ENCODE measurements at regions not wholly inside any gene's neighbourhood (a gene's known extent, or its start where the extent isn't known, plus 50 kb on each side); places are given as distances from the start of the nearest gene placed in this dataset.

GRCh38 chr3:151987893-151988292, 114.5 kb downstream of the SUCNR1 start:
- H3K9ac ChIP-seq (ENCODE audit: low read length), result no peak overlapping the region
- no peak overlapping the region for H3K4me2 ChIP-seq (ENCODE audit: low read depth, low read length)
- H3K79me2 ChIP-seq (ENCODE audit: low read length), result no peaks in the 10 kb centered on the region
- H3K4me1 ChIP-seq (ENCODE audit: low read length), result no peaks in the 10 kb centered on the region
- no peak for DNase-seq
- no peaks in the 10 kb centered on the region for H3K27me3 ChIP-seq (replicated peaks; ENCODE audit: insufficient read depth, low read length)
- no peak overlapping the region for H3K27ac ChIP-seq (ENCODE audit: low read length)
- no peak overlapping the region for H3K4me3 ChIP-seq (ENCODE audit: low read length)
- H3K9me3 ChIP-seq (replicated peaks; ENCODE audit: insufficient read depth, low read length), result no peaks in the 10 kb centered on the region
- no peaks in the 10 kb centered on the region for H3K36me3 ChIP-seq (replicated peaks; ENCODE audit: insufficient read depth, low read length)
- no peaks in the 10 kb centered on the region for H3F3A ChIP-seq (ENCODE audit: insufficient read depth, low read length)
- no peak for TF ChIP-seq CTCF (IDR thresholded peaks at IDR 0.05; ENCODE audit: low read length)
- TF ChIP-seq EZH2phosphoT487 (IDR thresholded peaks at IDR 0.05; ENCODE audit: low read length), result no peak
- TF ChIP-seq EZH2 (optimal IDR thresholded peaks at IDR 0.05; ENCODE audit: low read depth, low read length), result no peak
- H2AFZ ChIP-seq (ENCODE audit: low read length), result no peak overlapping the region
- no peaks in the 10 kb centered on the region for H3K9me2 ChIP-seq (replicated peaks; ENCODE audit: insufficient read depth, low read length)
- H4K20me1 ChIP-seq (ENCODE audit: insufficient read depth, low read length), result no peaks in the 10 kb centered on the region

GRCh38 chr3:151989621-151990020, 116.2 kb downstream of the SUCNR1 start:
- H3K4me2 ChIP-seq (ENCODE audit: low read depth, low read length), result no peak overlapping the region

GRCh38 chr3:151990696-151991376, 117.4 kb downstream of the SUCNR1 start:
- Histone ChIP-seq H3K27ac (ENCODE audit: low read length) (no peak overlapping the region), H3K27me3 (replicated peaks; ENCODE audit: insufficient read depth, low read length) (no peaks in the 10 kb centered on the region), H3K79me2 (ENCODE audit: low read length) (no peaks in the 10 kb centered on the region), H3K4me2 (ENCODE audit: low read depth, low read length) (no peak overlapping the region), H3K4me3 (ENCODE audit: low read length) (no peak overlapping the region), H3F3A (ENCODE audit: insufficient read depth, low read length) (no peaks in the 10 kb centered on the region), H2AFZ (ENCODE audit: low read length) (no peak overlapping the region), H3K4me1 (ENCODE audit: low read length) (no peaks in the 10 kb centered on the region), H4K20me1 (ENCODE audit: insufficient read depth, low read length) (no peaks in the 10 kb centered on the region), H3K36me3 (replicated peaks; ENCODE audit: insufficient read depth, low read length) (no peaks in the 10 kb centered on the region), H3K9me3 (replicated peaks; ENCODE audit: insufficient read depth, low read length) (no peaks in the 10 kb centered on the region), H3K9ac (ENCODE audit: low read length) (no peak overlapping the region), H3K9me2 (replicated peaks; ENCODE audit: insufficient read depth, low read length) (no peaks in the 10 kb centered on the region)
- no peak for DNase-seq
- TF ChIP-seq EZH2phosphoT487 (IDR thresholded peaks at IDR 0.05; ENCODE audit: low read length) (no peak), CTCF (IDR thresholded peaks at IDR 0.05; ENCODE audit: low read length) (no peak), EZH2 (optimal IDR thresholded peaks at IDR 0.05; ENCODE audit: low read depth, low read length) (no peak)

More at GRCh38 chr3:151989621-151990020, 116.2 kb downstream of the SUCNR1 start:
- Histone ChIP-seq H3K27me3 (replicated peaks; ENCODE audit: insufficient read depth, low read length) (no peaks in the 10 kb centered on the region), H2AFZ (ENCODE audit: low read length) (no peak overlapping the region), H3K9me3 (replicated peaks; ENCODE audit: insufficient read depth, low read length) (no peaks in the 10 kb centered on the region), H3K9me2 (replicated peaks; ENCODE audit: insufficient read depth, low read length) (no peaks in the 10 kb centered on the region), H4K20me1 (ENCODE audit: insufficient read depth, low read length) (no peaks in the 10 kb centered on the region), H3K9ac (ENCODE audit: low read length) (no peak overlapping the region), H3K36me3 (replicated peaks; ENCODE audit: insufficient read depth, low read length) (no peaks in the 10 kb centered on the region), H3K4me3 (ENCODE audit: low read length) (no peak overlapping the region), H3K27ac (ENCODE audit: low read length) (no peak overlapping the region), H3F3A (ENCODE audit: insufficient read depth, low read length) (no peaks in the 10 kb centered on the region), H3K79me2 (ENCODE audit: low read length) (no peaks in the 10 kb centered on the region), H3K4me1 (ENCODE audit: low read length) (no peaks in the 10 kb centered on the region)
- TF ChIP-seq EZH2 (optimal IDR thresholded peaks at IDR 0.05; ENCODE audit: low read depth, low read length), result no peak
- no peak for TF ChIP-seq EZH2phosphoT487 (IDR thresholded peaks at IDR 0.05; ENCODE audit: low read length)
- TF ChIP-seq CTCF (IDR thresholded peaks at IDR 0.05; ENCODE audit: low read length), result no peak
- DNase-seq, result no peak

All from MM.1S (cell line).